ENCODE measurements at regions not wholly inside any gene's neighbourhood (a gene's known extent, or its start where the extent isn't known, plus 50 kb on each side); places are given as distances from the start of the nearest gene placed in this dataset.
"Not testable (repeated sequence)": the region's sequence is repeated elsewhere in the genome, so short reads cannot be mapped to it uniquely, and the experiment has no call there.

- no peak for DNase-seq
These were observed 232.4 kb downstream of the AEBP2 start for GRCh38 chr12:19671695-19672094.

DNA sequence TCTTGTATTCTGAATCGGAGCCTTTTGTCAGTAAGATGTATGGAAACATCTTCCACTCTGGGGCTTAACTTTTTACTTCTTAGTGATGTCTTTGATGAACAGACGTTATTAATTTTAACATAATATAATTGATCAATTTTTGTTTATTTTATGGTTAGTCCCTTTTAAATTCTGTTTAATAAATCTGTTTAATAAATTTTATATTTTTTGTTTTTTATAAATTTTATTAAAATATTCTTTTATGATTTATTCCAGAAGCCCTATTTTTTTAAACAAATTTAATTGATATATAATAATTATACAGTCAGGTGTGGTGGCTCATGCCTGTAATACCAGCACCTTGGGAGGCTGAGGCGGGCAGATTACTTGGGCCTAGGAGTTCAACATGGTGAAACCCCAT is 235.1 kb downstream of the AEBP2 start:
- DNase-seq, result no peak

DNA sequence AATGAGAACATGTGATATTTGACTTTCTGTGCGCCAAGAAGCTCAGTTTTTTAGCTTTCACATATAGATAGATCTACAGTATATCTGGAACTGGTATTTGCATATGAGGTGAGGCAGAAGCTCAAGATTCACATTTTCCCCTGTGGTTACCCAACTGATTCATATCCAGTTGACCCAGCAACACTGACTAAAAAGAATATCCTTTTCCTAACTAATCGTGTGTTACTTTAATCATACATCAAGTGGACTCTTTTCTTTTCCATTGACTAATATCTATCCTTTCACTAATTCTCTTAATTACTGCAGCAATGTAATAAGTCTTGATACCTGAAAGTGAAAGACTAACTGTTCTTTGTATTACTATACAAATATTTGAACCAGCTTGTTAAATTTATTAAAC is 236.1 kb downstream of the AEBP2 start:
- DNase-seq, result no peak

GRCh38 chr12:19678501-19678900 is 239.2 kb downstream of the AEBP2 start:
- DNase-seq, result not testable (repeated sequence)

GRCh38 chr12:19681007-19681406 is 241.7 kb downstream of the AEBP2 start:
- no peak for DNase-seq

DNA sequence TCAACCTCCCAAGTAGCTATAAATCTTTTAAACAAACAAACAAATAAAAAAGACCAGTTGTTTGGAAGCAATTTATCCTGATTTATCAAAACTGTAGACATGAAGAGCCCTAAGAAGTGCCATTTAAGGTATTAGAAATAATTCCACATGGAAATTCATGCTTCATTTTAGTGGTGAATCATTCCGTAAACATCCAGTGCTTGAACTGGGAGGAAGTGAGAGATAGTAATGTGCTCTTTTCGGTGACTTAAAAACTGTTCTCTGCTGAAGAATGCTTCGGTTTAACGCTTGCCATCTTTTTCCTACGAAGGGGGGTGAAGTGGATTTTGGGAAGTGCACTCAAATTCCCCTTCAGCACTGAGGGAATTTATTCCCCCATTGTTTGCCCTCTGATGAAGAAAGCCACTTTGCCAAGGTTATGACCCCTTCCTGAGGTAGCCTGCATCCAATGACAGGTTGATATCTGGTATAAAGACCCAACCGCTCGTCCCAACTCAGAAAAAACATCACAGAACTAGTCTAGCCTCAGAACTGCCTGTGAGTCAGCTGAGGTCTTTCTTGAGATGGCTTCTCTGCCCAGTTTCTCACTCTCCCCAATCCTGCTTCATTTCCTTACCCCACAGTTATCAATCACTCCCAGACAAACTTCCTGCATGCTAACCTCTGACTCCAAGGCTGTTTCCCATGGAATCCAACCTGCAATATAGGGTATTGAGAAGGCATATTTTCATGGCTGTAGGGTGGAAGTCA is 244.1 kb downstream of the AEBP2 start:
- DNase-seq, result no peak

GRCh38 chr12:19687371-19687770 is 248.1 kb downstream of the AEBP2 start:
- no peak for DNase-seq

- DNase-seq, result no peak
These were observed 249.2 kb downstream of the AEBP2 start for GRCh38 chr12:19688532-19688931.

GRCh38 chr12:19689226-19689625 is 249.9 kb downstream of the AEBP2 start:
- no peak for DNase-seq

DNA sequence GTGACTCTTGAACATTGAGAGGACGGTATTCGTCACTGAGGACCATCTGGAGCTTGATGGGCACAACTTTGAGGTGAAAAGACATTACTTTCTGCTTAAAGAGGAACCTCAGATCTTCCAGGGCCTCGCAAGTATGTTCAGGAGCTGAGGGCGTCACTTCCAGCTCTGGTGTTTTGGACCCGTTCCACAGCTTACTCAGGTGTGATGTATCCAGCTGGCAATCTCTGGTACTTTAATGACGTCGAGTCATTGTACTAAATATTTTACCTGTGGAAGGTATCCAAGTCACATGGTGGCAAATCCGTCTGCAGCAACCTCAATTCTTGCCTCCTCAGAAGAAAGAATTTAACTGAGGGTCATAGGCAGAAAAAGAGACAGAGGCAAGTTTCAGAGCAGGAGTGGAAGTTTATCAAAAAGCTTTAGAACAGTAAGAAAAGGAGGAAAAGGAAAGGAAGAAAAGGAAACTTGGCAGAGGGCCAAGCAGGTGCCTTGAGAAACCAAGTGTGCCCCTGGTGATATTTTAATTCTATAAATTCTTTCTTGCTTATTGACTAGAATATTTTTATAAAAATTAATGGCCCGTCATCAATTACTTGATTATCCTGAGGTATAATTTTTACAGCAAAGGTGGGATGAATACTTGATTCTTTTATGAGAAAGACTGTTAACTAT is 250.6 kb downstream of the AEBP2 start:
- no peak for DNase-seq

- no peak for DNase-seq
These were observed 252.8 kb downstream of the AEBP2 start for GRCh38 chr12:19692091-19692490.

DNA sequence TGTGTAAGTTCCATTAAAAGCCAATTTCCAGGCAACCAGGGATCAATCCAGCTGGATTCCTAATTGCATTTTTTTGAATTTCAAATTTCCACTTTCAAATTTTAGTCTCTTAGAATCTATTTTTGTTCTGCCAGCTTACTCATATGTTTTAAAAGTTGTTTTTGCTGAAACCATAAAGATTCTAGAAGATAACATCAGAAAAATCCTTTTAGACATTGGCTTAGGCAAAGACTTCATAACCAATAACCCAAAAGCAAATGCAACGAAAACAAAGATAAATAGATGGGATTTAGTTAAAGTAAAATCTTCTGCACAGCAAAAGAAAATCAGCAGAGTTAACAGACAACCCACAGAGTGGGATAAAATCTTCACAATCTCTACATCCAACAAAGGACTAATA is 253.3 kb downstream of the AEBP2 start:
- no peak for DNase-seq

- DNase-seq, result no peak
These were observed 255.3 kb downstream of the AEBP2 start for GRCh38 chr12:19694627-19695026.

- DNase-seq, result no peak
These were observed 256.2 kb downstream of the AEBP2 start for GRCh38 chr12:19695244-19696098.

DNA sequence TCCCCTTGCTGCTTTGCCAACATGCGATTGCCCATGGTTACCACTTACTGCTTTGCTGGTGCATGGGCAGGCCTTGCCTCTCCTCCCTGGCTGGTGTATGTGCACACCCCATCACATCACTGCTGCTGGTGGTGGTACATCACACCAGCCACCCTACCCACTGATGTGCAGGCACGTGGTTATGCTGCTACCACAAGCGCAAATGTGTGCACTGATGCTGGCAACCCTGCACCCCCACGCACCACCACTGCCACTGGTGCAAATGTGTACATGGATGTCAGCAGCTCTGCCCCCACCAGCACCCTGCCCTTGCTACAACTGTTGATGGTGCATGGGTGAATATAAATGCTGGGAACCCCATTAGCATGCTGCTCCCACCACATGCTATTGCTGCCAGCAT is 261.7 kb downstream of the AEBP2 start:
- no peak for DNase-seq

DNA sequence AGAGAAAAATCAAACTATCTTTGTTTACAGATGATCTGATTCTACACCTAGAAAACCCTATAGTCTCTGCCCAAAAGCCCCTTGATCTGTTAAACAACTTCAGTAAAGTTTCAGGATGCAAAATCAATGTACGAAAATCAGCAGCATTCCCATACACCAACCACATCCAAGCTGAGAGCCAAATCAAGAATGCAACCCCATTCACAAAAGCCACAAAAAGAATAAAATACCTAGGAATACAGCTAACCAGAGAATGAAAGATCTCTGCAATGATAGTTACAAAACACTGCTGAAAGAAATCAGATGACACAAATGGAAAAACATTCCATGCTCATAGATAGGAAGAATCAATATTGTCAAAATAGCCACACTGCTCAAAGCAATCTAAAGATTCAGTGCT is 265.7 kb downstream of the AEBP2 start:
- DNase-seq, result no peak

DNA sequence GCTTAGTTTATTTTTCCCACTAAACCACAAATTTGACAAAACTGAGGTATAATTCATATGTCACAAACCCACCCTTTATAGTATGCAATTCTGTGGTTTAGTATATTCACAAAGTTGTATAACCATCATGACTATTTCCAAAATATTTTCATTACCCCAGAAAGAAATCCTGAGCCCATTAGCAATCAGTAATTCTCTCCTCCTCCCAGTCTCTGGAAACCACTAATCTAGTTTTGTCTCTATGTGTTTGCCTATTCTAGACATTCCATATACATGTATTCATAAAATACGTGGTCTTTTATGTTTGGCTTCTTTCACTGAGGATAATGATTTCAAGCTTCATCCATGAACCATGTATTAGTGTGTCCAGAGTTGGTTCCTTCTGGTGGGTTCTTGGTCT is 267.6 kb downstream of the AEBP2 start:
- no peak for DNase-seq

- DNase-seq, result no peak
These were observed 268.7 kb downstream of the AEBP2 start for GRCh38 chr12:19707948-19708409.

- no peak for DNase-seq
These were observed 270.6 kb downstream of the AEBP2 start for GRCh38 chr12:19709889-19710288.

DNA sequence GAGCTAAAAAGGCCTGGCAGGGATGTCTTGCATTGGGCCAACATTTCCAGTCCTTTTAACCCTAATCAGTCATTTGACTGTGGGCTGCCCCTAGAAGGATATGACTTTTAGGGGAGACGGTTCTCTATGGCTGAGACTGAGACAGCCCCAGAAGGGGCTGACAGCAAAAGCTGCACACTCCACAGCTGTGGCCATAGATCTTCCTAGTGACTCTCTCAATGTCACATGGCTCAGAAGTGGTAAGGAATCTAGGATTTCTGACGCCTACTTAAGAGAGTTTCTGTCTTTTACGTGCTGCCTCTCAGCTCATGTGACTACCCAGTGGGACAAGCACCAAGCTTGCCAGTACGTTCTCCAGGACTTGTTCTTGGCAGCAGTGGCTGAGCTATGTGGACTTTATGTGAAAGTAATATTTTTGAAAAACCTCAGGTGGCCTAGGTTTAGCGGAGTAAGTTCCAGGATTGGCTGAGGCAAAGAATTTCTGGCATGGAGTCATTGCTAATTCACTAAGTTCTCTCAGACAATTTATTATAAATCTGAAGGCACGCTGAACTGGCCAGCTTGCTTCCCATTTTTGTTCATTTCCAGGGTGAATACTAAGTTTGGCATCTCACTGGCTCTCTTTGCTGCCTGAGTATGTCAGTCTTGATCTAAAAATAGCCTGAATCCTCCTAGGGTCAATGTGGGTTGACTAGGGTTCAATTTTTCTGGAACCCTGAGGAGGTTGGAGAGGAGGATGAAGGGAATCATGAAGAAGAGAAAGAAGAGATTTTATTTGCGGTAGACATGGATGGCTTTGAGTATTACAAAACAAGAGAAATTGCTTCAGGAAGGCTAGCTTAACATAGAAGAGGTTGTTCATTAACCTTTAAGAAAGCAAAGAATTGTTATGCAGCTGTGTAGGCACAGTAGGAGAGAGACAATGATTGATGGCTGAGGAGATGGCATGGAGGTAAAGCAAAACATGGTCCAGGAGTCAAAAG is 271.8 kb downstream of the AEBP2 start:
- DNase-seq, result no peak

GRCh38 chr12:19712041-19712440 is 272.7 kb downstream of the AEBP2 start:
- DNase-seq, result no peak

DNA sequence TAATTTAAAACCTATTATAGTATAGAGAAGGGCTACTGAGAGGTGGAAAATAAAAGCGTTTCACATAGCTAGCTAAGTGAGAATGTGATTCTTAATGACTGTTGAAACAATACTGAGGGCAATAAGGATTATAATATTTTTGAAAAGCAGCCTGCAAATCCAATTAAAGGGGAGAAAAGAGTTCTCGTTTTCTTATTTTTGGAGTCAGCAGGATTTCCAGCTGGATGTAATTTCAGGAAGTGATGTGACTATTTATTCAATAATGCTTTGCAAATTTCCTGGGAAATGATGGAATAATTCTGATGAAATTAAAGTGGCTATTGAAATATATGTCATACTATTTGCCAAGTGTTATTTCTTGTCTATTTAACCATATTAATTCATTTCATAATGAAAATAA is 279.1 kb downstream of the AEBP2 start:
- DNase-seq, result no peak

Measured in stimulated activated CD4-positive, alpha-beta T cell treated with anti-CD3 and anti-CD28 coated beads, Interleukin-1b, Interleukin-23, amount 100 ng/mL, for 48 hours (primary cell).